Lung (tissue), 11 donors: ENCODE measurements at regions not wholly inside any gene's neighbourhood (a gene's known extent, or its start where the extent isn't known, plus 50 kb on each side); places are given as distances from the start of the nearest gene placed in this dataset.

Source experiments
- ATAC-seq: fragments of 200-7000 bp; cut with Tn5 transposase; one replicate; pipeline ENCODE4 v1.9.1; 2020; ENCODE audit warnings: moderate number of reproducible peaks; ENCODE audit not compliant: insufficient read depth, low FRiP score
- DNase-seq, 3 donors: peaks; one replicate each; pipeline ENCODE4 v3.0.0-alpha.2; 2013 to 2017
- H3K27ac ChIP-seq, 2 donors: one replicate each; pipeline ENCODE4 v1.5.1; 2013; ENCODE audit warnings: mild to moderate bottlenecking in 2 of 2, moderate library complexity in 2 of 2, control low read depth in 1 of 2, inconsistent platforms in 1 of 2, low read depth in 1 of 2, low read length in 1 of 2
- H3K27me3 ChIP-seq, 3 donors: one replicate each; pipeline ENCODE4 v1.5.1; 2013; ENCODE audit warnings: low read length in 2 of 3; ENCODE audit not compliant: control insufficient read depth in 3 of 3, insufficient read depth in 3 of 3
- H3K36me3 ChIP-seq, 4 donors: one replicate each; pipeline ENCODE4 v1.5.1; 2013; ENCODE audit warnings: low read length in 4 of 4, mild to moderate bottlenecking in 1 of 4, moderate library complexity in 1 of 4; ENCODE audit not compliant: control insufficient read depth in 4 of 4, insufficient read depth in 4 of 4
- H3K4me1 ChIP-seq, 5 donors: one replicate each; pipeline ENCODE4 v1.5.1; 2013; ENCODE audit warnings: low read length in 5 of 5, mild to moderate bottlenecking in 2 of 5, moderate library complexity in 1 of 5; ENCODE audit not compliant: control insufficient read depth in 5 of 5, insufficient read depth in 5 of 5
- H3K4me3 ChIP-seq: one replicate; pipeline ENCODE4 v1.5.1; 2013; ENCODE audit warnings: mild to moderate bottlenecking, control low read depth, moderate library complexity
- H3K9ac ChIP-seq, 2 donors: one replicate each; pipeline ENCODE4 v1.5.1; 2013; ENCODE audit warnings: low read length in 2 of 2, control low read depth in 1 of 2; ENCODE audit not compliant: insufficient read depth in 1 of 2
- H3K9me3 ChIP-seq, 4 donors: one replicate each; pipeline ENCODE4 v1.5.1; 2013; ENCODE audit warnings: low read length in 3 of 4, mild to moderate bottlenecking in 1 of 4, moderate library complexity in 1 of 4; ENCODE audit not compliant: control insufficient read depth in 4 of 4, insufficient read depth in 3 of 4
- CTCF ChIP-seq: IDR thresholded peaks from 2 replicates; pipeline ENCODE4 v1.5.1; 2012; ENCODE audit warnings: mild to moderate bottlenecking; ENCODE audit errors: control extremely low read depth, extremely low read depth
- WGBS, 2 donors: extraction: QIAGEN DNeasy Blood & Tissue Kit; methylation state at CpG; one replicate each; pipeline ENCODE4 v1.1.7; 2013; 5-methylcytosine and 5-hydroxymethylcytosine counted together
- donor health status: control.
- donor health status: control.
- donor health status: Bipolar disorder and iron deficiency.
- donor health status: healthy.
- donor health status: DM: yes; HTN: yes; CAD: no.

- ATAC-seq (no peak), DNase-seq (no peak)
- WGBS, 2 donors, result 59 to 66% methylated on average over 4 of the region's 4 CpGs
Measured at GRCh38 chr19:34600366-34600765, 76.6 kb downstream of the SCGB2B2 start.

GRCh38 chr19:34598217-34599155, 78.5 kb downstream of the SCGB2B2 start:
- no peaks in the 10 kb centered on the region for H3K36me3 ChIP-seq
- no peak for DNase-seq
- peaks cover 0 to 3% (median 3%) of the 10 kb centered on the region in 4 donors for H3K9me3 ChIP-seq
- no peak for ATAC-seq
- no peak overlapping the region for H3K27ac ChIP-seq
- H3K4me1 ChIP-seq, result peaks cover 3 to 19% (median 10%) of the 10 kb centered on the region in 5 donors
- H3K27me3 ChIP-seq, result no peaks in the 10 kb centered on the region
- no peak for TF ChIP-seq CTCF
- no peak overlapping the region for H3K9ac ChIP-seq
- H3K4me3 ChIP-seq, result no peak overlapping the region
- WGBS, 2 donors, result 80 to 89% methylated on average over 9 of the region's 9 CpGs

More at GRCh38 chr19:34600366-34600765, 76.6 kb downstream of the SCGB2B2 start:
- TF ChIP-seq CTCF, result no peak
- Histone ChIP-seq H3K9me3 (peaks cover 0 to 3% (median 3%) of the 10 kb centered on the region in 4 donors), H3K4me1 (peaks cover 0 to 4% (median under 1%) of the 10 kb centered on the region in 5 donors), H3K4me3 (no peak overlapping the region), H3K27ac (no peak overlapping the region), H3K27me3 (no peaks in the 10 kb centered on the region), H3K36me3 (no peaks in the 10 kb centered on the region), H3K9ac (no peak overlapping the region)

GRCh38 chr19:34597596-34597995, 79.4 kb downstream of the SCGB2B2 start:
- DNase-seq, result no peak
- H3K27me3 ChIP-seq, result no peaks in the 10 kb centered on the region
- 88 to 91% methylated on average over 9 of the region's 9 CpGs for WGBS, 2 donors
- no peak overlapping the region for H3K4me3 ChIP-seq
- H3K27ac ChIP-seq, result no peak overlapping the region
- H3K4me1 ChIP-seq, result peaks cover 3 to 19% (median 10%) of the 10 kb centered on the region in 5 donors
- no peak overlapping the region for H3K9ac ChIP-seq
- H3K9me3 ChIP-seq, result peaks cover 0 to 2% (median 0%) of the 10 kb centered on the region in 4 donors
- no peaks in the 10 kb centered on the region for H3K36me3 ChIP-seq
- no peak for TF ChIP-seq CTCF
- ATAC-seq, result no peak
